OCI-LY7 (cell line): ENCODE measurements at regions not wholly inside any gene's neighbourhood (a gene's known extent, or its start where the extent isn't known, plus 50 kb on each side); places are given as distances from the start of the nearest gene placed in this dataset.

Source experiments
- CTCF ChIP-seq: fragments of 200-600 bp; sonication (generic); conservative IDR thresholded peaks from 2 replicates; pipeline ENCODE4 v1.5.1; 2014; ENCODE audit warnings: mild to moderate bottlenecking, antibody characterized with exemption, low read length, moderate library complexity, mixed read lengths
- EZH2phosphoT487 ChIP-seq: fragments of 200-600 bp; sonication (generic); IDR thresholded peaks from 2 replicates; pipeline ENCODE4 v1.6.1; 2018; ENCODE audit warnings: low read depth, borderline replicate concordance, mild to moderate bottlenecking, mixed run types, antibody characterized with exemption, low read length, moderate library complexity, mixed read lengths

GRCh38 chr21:24110846-24111245, 1496.4 kb downstream of the MRPL39 start:
- TF ChIP-seq CTCF (no peak), EZH2phosphoT487 (no peak)
